HG02885 (cell line): ENCODE measurements at regions not wholly inside any gene's neighbourhood (a gene's known extent, or its start where the extent isn't known, plus 50 kb on each side); places are given as distances from the start of the nearest gene placed in this dataset.

Experiments
- ATAC-seq: cut with Tn5 transposase; IDR thresholded peaks from one replicate; pipeline ENCODE4 v1.9.1; 2021; ENCODE audit warnings: mild to moderate bottlenecking; ENCODE audit not compliant: unreplicated experiment, poor library complexity

DNA sequence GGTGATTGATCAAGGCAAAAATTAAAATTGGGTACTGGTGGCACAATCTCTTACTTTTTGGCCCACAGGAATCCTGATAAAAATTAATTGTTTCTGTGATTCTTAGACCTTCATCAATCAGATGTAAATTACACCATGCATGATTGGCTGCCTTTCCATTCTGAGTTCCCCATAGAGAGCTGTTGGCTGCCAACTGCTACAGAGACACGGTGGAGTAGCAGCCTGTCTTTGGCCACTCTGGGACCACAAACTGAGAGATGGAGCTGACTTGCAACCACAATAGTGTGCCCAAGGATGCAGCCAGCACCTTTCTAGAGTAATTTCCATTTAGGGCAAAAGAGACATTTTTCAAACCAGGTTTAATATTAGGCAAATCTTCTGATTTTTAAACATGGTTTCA, 274.3 kb upstream of the MMS22L start:
- ATAC-seq = no peak

DNA sequence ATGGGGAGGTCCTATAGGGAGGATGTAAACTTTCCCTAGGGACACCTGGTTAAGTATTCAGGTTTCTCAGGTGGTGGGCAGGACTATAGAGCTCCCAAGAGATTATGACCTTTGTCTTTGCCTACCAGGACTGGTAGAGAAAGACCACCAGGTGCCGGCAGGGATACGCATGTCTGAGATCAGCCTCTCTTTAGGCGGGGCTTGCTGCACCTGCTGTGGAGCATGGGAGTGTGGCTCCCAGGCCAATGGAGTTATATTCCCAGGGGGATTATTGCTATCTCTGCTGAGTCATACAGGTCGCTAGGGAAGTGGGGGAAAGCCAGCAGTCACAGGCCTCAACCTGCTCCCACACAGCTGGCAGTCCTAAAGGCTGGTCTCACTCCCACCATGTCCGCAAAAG, 280.5 kb upstream of the MMS22L start:
- no peak for ATAC-seq

DNA sequence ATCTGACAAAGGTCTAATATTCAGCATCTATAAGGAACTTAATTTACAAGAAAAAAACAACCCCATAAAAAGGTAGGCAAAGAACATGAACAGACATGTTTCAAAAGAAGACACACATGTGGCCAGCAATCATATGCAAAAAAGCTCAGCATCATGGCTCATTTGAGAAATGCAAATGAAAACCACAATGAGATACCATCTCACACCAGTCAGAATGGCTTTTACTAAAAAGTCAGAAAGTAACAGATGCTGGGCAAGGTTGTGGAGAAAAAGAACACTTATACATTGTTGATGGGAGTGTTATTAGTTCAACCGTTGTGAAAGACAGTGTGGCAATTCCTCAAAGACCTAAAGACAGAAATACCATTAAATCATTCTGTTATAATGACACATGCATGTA, 289.9 kb upstream of the MMS22L start:
- ATAC-seq = no peak

DNA sequence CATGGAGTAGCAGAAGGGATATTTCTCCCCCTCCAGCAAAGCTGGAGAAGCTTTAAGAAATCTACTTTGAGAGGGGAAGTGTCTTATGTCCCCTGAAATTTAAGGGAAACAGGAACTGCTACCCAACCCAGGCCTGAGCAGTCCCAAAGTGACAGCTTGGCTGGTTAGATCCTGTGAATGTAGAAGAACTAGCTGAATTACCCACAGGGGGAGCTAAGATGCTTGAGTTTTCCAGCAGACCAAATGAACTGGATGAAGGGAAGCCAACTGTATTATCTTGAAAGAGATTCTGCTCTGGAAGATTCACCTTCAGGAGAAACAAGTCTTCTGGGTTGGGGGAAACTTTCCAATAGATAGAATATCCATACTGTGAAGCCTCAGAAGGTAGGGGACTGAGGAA, 303.3 kb upstream of the MMS22L start:
- peak; percentile 87 for ATAC-seq

DNA sequence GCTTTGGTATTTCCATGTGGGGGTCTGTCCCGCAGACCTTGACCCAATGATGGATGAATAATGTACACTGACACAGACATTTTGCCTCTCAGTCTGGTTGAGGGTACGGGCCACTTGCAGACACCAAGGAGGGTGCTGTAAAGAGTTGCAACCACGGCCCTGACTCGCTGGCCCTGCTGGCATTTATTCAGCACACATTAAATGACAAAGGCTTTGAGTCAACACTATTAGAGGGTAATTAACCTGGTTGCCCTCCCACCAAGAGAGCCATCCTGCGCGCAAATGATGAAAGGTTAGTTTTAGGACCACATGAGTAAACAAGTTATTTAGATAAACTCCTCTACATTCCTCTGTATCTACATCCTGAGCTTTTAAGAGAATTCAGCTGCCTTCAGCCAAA, 308.9 kb upstream of the MMS22L start:
- ATAC-seq = no peak

DNA sequence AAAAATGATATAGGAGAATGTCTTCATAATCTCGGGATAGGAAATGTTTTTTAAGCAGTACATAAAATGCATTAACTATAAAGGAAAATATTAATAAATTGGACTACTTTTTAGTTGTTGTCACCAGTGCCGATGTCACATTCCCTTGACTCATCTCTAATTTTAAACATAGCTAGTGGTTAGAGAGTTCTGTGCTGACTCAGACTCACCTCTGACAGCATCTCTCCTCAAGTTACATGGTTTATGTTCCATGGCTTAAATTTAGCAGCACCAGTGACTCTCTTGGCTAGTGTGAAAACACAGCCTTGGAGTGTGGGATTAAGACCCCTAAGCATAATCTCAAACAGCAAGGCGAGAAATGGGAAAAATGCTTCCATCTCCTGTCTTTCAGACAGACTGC, 311.8 kb upstream of the MMS22L start:
- ATAC-seq = no peak

DNA sequence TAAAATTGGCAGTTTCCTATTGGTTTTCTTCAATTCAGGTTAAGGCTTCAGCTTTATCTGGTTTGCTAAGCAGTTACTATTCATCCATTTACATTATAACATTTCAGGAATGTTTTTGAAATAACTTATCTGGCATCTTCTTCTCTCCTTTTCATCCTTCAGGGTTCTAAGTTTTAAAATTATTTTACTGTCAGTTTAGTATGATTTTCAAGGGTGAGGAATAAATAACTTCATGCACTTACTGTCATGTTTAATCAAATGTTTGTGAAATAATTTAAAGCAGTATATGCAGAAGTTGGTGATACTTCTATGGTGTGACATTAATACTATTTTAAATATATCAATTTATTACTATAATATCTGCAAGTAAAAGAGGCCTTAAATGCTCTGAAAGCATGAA, 338.1 kb upstream of the MMS22L start:
- ATAC-seq = no peak

DNA sequence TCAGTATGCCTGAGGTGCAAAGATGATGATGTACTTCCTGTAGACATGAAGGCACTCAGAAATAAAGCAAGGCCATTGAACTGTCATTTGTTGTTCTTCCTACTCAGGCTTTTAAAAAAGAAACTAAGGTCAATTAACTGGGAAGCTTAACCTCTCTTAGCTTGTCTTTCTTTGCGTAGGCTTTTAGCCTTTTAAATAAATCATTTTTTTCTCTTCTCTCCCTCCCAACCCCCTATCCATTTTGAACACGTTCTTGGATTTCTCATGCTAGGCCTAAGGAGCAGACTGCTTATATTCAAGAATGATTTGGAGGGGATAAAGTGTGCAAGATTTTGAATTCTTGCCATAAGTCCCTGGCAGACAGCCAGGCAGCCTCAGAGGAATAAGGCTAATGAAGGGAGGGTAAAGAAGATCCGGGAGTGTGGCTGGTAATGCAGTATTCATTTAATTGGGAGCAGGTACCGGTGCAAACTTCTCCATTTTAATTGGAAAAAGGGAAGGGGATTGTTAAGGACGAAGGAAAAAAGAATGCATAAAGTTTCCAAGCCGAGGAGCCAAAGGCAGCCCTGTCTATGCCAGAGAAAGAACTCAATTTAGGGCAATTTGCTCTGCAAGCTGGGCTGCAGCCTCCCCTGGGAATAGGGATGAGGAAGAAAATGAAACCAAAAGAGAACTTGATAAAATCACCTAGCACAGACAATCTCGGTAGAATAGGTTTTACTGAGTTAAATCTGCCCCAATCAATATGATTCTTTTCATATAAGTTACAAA, 343.8 kb upstream of the MMS22L start:
- ATAC-seq = no peak

DNA sequence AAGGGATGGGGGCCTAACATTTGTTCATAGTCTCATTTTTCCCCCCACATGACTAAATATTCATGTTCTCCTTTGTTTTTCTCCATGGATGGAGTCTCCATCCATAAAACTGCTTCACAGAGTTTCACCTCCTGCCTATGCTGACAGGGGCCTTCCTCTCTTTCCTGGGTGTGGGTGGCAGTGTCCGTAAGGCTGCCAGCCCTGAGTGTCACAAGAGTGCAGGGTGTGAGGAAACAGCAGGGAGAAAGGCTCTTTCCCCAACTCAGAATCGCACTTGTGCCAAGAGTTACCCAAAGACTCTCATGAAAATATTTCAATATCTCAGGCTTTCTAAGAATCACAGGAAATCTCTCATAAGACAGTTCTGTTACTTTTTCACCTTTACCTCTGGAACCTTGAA, 346.2 kb upstream of the MMS22L start:
- ATAC-seq = no peak

DNA sequence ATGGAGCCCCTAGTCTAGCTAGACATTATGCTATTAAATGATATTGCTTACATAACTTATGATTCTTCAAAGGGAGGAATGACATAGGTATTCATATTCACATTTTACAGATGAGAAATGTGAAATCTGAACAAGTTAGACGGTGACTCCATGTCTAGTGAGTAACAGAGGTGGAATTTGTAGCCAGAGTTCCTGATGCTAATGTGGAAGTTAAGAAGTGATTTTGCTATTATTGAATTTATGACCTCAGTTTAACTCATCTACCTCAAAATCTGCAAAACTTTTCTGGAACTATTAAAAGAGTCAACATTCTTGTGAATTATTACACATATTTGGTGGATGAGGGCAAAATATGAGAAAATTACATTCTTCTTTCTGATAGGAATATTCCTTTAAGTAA, 347.6 kb upstream of the MMS22L start:
- ATAC-seq = no peak

DNA sequence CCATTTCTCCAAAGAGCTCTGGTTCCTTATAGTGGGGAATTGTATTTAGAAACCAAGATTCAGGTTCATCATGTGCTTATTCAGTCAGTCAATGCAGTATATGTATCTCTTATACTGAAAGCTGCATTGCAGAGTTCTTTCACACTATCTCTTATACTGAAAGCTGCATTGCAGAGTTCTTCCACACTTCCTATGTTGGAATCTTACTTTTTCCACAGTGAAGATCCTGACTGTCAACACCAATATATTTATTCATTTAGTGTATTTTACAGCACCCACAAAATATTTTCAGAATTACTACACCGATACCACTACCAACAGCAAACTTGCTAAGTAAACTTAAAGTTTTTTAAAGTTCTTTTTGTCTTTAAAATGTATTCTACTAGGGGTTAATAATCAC, 349.3 kb upstream of the MMS22L start:
- ATAC-seq = no peak

DNA sequence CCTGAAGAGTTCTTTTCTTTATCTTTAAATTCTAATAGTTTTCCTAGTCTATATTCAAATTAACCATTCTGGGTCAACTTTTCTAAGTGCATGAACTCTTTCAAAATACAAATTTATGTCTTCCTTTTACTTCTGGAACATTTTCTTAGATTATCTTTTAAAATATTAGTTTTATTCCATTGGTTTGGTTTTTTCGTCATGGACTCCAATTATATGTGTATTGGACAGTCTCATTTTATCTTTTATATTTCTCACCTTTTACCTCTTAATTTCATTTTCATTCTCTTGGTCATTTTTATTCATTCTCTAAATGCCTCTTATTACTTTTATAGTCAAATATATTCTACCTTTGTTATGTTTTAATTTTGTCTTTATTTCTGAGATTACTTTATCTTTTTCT, 356.7 kb upstream of the MMS22L start:
- ATAC-seq = no peak

DNA sequence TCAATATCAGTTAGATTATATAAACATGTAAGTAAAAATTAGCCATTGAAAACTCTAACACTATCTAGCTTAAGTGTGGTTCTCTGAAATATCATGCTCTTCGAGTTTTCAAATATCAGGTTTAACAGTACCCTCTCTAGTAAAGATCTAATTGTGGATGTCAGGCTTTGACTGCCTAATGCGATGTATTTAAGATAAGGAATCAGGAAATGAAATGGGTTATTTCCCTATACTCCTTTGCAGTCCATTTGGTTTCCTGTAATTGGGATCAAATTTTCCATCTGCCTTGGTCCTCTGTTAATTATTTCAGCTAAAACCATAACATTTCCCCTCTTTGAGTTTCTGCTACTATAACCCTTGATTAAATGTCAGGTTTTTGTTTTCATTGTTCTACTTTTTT, 361.3 kb upstream of the MMS22L start:
- ATAC-seq = no peak

DNA sequence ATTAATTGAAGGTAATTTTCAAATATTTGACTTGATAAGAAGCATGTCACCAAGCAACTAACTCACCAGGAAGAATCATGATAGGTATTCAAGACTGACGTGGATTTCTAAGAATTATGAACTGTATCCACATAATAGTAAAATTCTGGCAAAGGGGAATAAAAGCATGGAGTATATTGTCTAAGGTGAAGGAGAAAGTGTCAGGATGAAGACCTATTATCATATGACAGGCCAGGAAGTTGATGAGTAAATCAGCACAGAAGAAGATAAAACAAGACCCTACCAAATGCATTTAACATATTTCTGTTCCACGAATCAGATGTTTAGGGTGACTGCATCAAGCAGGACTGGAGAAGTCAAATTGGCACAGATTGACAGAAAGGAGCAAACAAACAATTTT, 362.7 kb upstream of the MMS22L start:
- no peak for ATAC-seq

DNA sequence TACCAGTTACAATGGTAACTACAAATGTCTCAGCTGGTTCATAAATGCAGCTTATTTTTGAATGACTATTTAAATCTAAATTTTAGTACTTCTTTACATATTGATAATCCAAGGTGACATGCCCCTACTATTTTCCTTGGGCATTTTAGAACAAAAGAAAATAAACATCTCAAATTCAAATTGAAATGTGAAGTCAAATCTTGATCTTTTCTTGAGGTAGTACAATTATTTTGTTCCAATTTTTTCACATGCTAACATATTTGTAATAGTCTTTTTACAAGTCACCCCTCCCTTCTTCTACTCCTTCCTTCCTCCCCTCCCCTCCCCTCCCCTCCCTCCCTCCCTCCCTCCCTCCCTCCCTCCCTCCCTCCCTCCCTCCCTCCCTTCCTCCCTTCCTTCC, 370.1 kb upstream of the MMS22L start:
- ATAC-seq = no peak

DNA sequence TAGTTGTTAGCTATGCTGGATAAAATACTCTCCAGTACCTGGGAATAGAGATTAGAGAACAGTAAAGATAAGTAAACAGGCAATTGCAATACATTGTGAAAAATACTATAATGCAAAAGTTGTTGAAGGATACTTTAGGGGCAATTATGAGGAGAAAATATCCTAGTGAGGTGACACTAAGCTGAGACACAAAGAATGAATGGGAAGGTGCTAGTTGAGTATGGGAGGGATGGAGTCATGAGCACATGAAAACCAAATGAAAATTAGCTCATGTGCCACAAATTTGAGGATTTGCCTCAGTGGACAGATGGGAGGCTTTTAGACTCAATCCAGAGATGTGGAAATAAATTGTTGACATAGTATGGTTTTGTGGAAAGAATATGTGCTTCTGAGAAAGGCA, 370.5 kb upstream of the MMS22L start:
- ATAC-seq = no peak

DNA sequence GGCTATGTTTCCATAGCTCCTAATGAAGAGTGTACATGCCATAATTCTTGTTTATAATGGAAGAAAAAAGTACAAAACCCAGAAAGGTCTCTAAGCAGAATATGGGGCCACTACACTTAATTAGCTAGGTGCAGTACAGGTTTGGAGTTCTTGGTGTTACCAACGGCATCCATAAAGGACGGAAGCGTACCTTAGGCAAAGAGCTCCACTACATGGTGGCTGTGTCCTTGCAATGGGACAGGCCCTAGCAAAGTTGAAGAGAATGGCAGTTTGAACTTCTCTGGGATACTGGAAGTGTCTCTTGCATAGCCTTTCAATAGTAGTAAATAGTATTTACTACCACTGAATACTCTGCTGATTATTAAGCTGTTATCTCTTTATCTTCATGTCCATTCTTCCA, 371.7 kb upstream of the MMS22L start:
- no peak for ATAC-seq

DNA sequence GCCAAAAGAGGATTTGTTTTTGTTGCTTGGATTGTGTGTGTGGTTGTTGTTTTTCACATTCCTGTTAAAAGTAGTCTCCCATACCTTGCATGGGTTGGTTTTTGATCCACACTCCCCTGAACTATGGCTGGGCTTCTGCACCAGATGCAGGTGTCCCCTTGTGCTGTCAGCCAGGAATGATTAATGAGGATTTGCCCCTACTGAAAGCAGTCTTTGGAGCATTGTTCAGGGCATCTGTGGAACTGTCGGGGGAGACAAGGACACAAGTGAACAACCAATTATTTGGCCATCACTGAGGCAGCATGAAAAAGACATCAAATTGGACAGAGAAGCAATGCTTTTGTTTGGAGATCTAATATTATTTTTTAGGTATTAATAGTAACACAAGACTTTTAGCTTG, 373.2 kb upstream of the MMS22L start:
- ATAC-seq = no peak

DNA sequence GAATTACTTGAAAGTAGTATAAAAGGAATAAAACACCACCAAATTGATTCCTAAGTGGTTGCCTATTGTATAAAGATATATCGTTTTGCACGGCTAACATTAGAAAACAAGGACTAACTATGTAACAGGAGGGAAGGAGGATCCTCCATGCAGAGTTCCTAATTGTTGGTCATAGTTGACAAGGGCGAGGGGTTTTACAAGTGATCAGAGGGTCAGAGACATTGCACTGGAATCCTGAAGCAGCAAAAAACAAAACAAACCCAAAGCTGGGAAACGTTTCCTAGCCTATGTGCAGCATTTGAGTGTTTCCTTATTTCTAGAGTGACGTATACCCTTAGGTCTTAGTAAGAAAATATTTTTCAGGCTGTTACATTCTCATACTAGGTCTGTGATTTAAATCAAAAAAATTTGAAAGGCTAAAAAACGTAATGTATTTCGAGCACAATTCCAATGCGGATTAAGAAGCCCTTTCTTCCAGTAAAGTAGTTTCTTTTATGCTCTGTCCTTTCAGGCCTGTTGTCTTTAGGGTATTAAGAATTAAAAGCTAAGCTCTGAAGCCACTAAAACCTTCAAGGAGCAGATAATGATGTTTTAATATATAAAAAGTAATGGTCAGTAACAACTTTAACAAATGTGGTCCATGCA, 373.8 kb upstream of the MMS22L start:
- no peak for ATAC-seq

DNA sequence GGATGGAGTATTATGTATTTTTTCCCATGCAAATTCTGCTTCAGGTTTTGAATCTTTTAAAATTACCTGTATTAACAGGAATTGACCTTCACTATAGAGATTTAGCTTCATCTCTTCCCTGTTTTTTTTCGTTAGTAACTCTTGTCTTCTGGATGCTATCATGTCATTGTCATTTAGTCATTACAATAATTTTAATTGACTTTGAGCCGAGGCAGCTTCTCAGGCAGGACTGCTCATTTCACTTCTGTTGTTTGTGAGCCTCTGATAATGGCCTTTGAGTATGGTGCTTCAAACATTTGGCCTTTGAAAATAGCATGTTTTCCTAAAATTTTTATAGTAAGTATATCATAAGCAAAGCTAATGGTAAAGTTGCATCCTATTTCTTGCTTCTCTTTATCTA, 375.1 kb upstream of the MMS22L start:
- no peak for ATAC-seq

DNA sequence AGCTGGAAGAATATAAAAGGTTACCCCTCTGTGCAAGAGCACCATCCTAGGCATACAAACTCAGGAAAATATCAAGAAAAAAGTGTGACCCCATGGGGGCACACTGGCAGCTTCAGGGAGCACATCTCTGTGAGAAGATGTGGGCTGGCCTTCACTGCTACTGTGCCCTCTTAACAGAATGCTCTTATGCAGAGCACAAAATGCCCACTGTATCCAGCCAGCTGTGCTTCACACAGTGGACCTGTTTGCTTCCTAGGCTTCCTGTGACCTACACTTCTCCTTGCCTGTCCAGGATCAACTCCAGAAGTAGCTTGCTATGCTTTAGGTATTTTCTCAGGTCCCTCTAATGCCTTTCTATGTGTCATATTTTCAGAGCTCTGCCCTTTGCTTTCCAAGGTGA, 380.2 kb upstream of the MMS22L start:
- no peak for ATAC-seq

DNA sequence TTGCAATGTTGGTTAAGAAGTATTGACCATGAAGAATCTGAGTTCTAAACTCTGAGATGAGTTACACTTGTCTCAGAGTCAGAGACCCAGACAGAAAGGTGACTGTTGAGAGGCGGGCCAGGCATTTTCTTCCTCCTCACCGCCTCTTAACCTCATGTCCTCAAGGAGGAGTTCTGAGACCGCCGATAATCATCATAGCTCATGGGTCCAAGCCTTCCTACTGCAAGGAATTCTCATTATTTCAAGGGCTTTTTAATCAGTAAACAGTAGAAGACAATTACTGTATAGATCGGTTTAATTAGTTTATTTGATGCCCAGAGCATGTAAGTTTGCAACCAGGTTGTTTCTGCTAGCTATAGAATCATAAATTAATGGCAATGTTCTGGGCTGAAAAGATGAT, 382.4 kb upstream of the MMS22L start:
- ATAC-seq = no peak
